OCI-LY3 (cell line): ENCODE measurements at regions not wholly inside any gene's neighbourhood (a gene's known extent, or its start where the extent isn't known, plus 50 kb on each side); places are given as distances from the start of the nearest gene placed in this dataset.

Experiments used
- EZH2phosphoT487 ChIP-seq: fragments of 200-600 bp; shearing (Covaris generic); IDR thresholded peaks from 2 replicates; pipeline ENCODE4 v1.6.1; 2018; ENCODE audit warnings: antibody characterized with exemption, mixed run types, low read depth
- TF ChIP-seq, protein P1 (sequence below): fragments of 200-600, 300-600 bp; sonication (generic); IDR thresholded peaks from 2 replicates; pipeline ENCODE4 v1.5.1; 2014; ENCODE audit warnings: antibody characterized with exemption, low read length, low read depth

DNA sequence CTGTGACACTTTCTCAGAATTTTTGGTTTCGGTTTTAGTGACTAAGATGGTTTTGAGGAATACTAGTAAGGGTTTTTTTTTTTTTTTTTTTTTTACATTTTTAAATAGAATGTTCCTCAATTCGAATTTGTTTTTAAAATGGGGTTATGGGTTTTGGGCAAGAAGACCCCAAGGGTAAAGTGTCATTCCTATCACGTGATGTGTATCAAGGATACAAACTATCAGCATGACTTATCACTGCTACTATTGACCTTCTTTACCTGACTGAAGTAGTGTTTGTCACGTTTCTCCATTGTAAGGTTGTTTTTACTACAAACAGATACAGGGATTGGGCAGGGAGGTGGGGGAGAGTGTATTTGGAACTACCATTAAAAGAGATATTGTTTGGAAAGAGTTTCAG lies 781.1 kb upstream of the ADGRL4 start:
- TF ChIP-seq, protein P1, sequence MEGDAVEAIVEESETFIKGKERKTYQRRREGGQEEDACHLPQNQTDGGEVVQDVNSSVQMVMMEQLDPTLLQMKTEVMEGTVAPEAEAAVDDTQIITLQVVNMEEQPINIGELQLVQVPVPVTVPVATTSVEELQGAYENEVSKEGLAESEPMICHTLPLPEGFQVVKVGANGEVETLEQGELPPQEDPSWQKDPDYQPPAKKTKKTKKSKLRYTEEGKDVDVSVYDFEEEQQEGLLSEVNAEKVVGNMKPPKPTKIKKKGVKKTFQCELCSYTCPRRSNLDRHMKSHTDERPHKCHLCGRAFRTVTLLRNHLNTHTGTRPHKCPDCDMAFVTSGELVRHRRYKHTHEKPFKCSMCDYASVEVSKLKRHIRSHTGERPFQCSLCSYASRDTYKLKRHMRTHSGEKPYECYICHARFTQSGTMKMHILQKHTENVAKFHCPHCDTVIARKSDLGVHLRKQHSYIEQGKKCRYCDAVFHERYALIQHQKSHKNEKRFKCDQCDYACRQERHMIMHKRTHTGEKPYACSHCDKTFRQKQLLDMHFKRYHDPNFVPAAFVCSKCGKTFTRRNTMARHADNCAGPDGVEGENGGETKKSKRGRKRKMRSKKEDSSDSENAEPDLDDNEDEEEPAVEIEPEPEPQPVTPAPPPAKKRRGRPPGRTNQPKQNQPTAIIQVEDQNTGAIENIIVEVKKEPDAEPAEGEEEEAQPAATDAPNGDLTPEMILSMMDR = no peak
- no peak for TF ChIP-seq EZH2phosphoT487
